Hindlimb muscle (tissue), 1 donor: ENCODE measurements at regions not wholly inside any gene's neighbourhood (a gene's known extent, or its start where the extent isn't known, plus 50 kb on each side); places are given as distances from the start of the nearest gene placed in this dataset.

Experiments
- DNase-seq: peaks from one replicate; pipeline ENCODE4 v3.0.0-alpha.2; 2013

GRCh38 chr16:52634104-52634503 lies 87.2 kb upstream of the TOX3 start:
- no peak for DNase-seq

DNA sequence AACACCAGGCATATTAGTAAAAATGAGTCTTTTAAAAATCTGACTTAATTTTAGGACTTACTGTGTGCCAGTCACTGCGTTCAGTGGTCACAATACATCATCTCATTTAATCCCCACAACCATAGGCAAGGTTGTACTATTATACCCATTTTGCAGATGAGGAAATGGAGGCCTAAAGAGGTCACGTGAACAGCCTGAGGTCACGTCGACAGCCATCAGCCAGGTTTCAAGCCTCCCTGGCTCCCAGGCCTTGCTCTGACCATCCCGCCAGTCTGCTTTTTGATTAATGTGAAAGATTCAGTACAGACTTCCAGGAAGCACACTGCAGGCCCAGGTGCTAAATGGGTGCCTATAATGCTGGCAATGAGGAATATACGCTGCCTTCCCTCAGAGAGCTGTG lies 86.3 kb upstream of the TOX3 start:
- no peak for DNase-seq

DNA sequence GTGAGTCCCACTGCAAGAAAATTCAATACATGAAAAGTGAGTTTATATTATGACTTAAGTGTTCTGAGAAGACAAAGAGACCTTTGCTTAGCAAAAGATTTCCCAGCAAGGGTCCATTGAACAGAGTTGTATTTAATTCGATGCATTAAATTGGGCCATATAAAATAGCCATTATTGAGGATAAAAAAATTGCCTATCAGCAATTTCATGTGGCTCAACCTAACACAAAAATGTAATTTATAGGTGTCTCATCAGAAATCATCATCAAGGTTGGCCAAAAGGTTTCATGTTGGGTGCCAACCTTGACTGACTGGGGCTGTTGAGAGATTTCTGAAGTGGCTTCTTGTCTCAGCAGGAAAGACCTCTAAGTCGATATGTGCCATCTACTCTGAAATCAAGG lies 84.8 kb upstream of the TOX3 start:
- no peak for DNase-seq

DNA sequence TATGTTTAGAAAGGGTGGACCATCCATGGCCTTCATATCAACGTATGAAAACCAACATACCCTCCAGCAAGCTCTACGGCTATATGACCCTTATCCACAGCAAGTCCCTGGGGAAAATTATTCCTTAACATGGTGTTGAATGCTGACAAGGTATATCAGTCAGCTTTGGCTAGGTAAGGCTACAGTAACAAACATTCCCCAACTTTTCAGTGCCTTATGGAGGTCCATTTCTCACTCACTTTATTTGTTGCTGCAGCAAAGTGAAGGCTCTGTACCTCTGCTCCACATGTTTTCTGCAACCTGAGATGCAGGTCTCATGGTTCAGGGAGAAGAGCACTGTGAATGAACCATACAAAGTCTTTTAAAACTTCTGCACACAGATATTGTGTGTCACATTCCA lies 83.8 kb upstream of the TOX3 start:
- no peak for DNase-seq

DNA sequence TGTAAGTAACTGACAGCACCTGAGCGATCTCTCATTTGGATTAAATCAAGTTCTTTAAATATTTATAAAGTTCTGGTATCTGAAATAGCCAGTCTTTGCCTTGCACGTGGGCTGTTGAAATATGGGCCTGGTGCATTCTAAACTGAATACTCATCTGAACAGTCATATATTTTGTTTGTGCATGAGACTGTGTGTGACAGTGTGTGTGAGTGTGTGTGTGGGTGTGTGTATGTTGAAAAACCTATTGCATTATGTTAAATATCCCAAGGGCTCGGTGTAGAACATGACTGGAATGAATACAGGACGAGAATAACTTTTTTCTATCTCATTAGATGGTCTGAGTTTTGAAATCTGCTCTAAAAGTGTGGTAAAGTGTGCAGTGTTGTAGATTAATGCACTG lies 82.4 kb upstream of the TOX3 start:
- DNase-seq: no peak

- no peak for DNase-seq
These were observed 77.9 kb upstream of the TOX3 start for GRCh38 chr16:52624891-52625290.

DNA sequence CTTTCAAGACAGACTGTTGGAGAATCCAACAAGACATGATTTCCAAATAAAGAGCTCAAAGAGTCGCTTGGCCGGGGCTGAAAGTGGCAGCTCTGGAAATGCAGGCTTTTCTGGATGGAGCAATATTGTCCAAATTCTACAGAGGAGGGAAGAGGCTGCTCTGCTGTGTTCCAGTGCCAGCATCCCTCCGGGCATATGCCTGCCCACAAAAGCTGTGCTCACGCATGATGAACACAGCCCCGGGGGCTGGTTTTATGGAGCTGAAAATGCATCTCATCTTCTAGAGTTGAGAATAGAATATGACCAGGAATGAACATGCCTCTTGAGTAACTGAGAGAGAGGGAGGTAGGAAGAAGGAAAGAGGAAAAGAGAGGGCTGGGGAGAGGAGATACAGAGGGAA lies 74.7 kb upstream of the TOX3 start:
- no peak for DNase-seq

DNA sequence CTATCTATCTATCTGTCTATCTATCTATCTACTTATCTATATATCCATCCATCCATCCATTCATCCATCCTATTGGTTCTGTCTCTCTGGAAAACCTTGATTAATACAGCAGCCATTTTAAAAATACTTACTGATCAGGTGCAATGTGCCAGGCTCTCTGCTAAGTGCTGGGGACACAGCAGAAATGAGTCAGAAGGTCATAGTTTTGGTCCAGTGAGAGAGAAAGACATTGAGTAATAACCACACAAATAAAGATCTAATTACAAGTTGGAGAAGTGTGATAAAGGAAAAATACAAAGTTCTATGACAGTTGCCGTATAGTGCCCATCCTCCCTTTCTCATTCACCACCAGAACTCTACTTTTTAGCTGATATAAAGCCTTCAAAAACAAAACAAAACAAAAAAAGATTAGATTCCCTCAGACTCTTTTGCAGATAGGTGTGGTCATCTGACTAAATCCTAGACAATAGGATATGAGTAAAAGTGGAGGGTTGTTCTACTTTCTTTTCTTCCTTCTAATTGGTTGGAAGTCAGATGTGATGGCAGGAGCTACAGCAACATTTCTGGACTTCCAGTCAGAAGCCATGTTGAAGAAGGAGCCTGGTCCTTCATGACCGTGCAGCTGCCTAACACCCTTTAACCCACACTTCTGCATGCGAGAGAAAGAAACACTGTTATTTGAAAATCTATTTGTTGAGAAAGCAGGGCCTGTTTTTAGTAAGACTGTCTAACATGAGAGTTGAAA lies 72.0 kb upstream of the TOX3 start:
- no peak for DNase-seq

DNA sequence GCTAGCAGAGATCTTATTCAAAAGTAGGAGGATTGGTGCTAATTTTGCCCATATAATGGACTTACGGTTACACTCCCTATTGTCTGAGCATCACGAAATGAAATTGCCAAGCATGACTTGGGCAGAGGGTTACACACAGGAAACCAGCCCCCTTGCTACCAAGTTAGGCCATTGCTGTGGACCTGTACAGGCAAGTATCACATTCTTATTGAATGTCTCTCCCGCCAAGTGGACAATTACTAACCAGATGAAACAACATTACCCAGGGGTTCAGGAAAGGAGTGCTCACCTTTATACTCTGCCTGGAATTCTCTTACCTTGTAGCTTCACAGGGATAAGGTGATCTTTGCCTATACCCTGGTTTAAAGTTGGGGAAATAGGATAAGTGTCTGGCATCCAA lies 70.6 kb upstream of the TOX3 start:
- DNase-seq: no peak

GRCh38 chr16:52613508-52613907 lies 66.6 kb upstream of the TOX3 start:
- no peak for DNase-seq

DNA sequence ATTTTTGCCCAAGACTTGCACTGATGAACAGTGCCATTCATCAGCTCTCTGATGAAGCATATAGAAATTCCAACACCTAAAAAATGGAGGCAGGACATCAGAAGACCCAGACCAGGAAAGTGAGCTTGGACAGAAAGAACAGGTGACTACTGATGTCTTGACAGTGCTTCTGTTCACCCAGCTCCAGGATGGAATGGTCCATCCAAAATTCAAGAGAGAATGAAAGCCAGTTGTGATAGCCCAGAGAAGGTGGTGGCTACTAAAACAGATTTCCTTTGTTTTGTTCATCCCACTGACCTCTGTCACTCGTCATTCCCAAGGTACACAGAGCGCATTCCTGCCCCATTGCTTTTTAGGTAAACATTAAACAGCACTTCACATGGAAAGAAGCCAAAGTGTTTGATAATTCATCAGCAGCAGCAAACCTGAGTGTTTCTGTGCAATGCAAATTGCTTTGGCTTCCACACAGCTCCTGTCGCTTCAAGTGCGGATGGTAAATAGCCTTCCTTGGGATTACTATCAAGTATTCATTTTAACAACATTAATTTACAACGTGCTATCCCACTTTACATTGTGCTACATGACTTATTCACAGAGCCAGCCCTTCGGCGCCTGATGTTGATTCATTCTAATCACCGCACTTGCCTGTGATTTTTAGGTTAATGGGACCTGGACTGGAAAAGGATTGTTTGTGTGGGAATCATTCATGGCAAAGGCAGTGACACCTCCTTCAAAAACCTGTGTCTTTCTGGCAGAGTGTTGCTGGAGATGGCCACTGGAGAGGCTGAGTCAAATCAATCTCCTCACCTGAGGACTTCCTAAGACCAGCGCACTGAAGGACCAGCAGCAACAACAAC lies 65.1 kb upstream of the TOX3 start:
- DNase-seq: no peak

DNA sequence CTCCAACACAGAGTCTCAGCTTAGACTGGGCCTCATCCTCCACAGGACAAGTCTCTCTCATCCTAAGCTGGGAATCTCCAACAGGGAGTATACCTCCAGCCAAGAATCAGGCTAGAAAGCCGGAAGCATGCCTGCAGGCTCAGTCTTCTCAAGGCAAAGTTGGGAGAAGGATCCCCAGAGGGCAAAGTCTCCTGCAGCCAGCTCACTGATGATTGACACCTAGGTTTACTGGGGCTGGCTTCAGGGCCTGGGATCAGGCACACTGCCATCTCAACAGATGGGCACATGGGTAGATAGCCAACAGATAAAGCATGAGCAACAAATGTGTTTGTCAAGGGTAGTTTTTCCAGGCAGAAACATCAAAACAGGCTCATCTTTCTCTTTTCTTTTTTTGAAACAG lies 56.1 kb upstream of the TOX3 start:
- DNase-seq: no peak

DNA sequence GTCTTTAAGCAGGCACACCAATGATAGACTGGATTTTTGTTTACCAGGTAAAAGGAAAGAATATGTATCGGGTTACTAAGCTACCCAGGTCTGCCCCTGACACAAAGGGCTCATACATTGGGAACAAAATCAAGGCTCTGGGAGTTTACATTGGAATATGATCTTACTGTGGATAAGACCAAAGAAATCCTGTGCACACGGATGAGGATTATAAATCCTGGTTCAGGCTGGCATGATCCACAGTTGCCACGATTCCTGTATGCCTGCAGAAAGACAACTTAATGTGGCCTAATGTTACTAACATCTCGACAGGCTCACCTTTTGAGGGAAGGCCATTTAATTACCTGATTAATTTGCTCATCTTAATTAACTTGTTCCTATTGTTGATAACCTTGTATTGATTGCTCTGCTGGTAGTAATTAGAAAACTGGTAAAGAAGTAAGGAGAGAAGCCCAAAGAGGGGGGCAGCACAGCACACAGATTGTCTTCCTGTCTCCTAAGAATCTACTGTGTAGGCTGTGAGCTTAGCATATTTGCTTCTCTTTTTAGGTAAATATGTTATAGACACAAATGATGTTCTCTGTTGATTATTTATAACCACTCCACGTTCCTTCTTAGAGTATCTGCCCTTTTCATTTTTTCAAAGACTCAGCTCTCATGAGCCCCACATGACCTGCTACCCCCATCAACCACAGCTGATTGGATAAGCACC lies 51.0 kb upstream of the TOX3 start:
- DNase-seq: no peak

DNA sequence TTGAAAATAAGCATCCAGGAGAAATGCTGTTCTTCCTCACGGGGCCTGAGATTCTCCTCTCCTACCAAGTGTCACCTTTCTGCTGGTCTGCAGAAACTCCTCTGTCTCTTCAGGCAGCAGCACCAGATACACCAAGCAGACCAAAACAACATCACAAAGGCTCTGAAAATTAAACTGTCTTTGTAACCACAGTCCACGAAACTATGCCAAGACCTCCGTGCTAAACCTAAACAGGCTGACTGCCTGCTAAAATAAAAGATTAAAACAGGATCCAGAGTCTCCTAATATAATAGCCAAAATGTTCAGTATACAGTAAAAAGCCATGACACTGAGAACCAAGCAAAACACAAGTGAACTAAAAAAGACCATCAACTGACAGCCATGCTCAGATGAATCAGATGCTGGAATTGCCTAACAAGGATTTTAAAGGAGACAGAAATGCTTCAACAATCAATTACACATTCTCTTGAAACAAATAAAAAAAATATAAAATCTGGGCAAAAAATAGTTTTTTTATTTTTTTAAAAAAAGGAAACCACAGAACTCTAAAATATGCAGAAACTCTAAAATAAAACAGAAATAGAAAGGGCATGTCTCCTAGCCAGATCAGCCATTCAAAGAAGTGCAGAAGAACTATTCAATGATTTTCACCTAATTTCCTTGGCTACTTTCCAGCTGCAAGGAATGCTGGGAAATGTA lies 50.3 kb upstream of the TOX3 start:
- DNase-seq: no peak
